ENCODE measurements at regions not wholly inside any gene's neighbourhood (a gene's known extent, or its start where the extent isn't known, plus 50 kb on each side); places are given as distances from the start of the nearest gene placed in this dataset.

DNA sequence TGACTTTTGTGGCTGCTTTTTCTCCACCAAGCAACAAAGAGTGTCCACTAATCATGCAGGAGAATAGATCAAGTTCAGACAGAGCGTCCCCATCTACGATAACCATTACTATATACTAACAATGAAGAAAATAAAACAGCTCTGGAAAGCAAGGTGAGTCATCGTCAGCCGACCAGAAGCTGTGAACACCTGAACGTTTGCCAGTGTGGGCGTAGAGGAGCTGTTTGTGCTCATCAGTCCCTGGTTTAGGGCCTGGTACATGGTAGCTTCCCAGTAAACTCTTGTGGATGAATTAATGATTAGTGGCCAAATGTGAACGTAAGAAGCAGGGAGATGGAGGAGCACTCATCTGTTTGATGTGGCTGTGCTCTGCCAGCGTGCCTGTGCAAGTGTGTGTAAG is 180.7 kb downstream of the EVX1 start:
- Histone ChIP-seq H3K4me3 (replicated peaks in 1 of 3; ENCODE audit: insufficient read depth in 1 of 3, low read depth in 2 of 3, low read length in 3 of 3) (no peak overlapping the region), H3K4me2 (ENCODE audit: low read depth, low read length) (no peak overlapping the region), H2AFZ (ENCODE audit: low read length) (no peak overlapping the region), H3K27me3 (ENCODE audit: control insufficient read depth in 1 of 2, insufficient read depth in 2 of 2, low read length in 2 of 2) (peaks cover 0 to 2% of the 10 kb centered on the region in 2 experiments; a peak in 2 of 5 replicates), H3K36me3 (replicated peaks in 1 of 2; ENCODE audit: control insufficient read depth in 1 of 2, insufficient read depth in 2 of 2, low read length in 2 of 2) (no peaks in the 10 kb centered on the region), H3K79me2 (ENCODE audit: insufficient read depth, low read length) (no peaks in the 10 kb centered on the region), H4K20me1 (ENCODE audit: insufficient read depth, low read length) (no peaks in the 10 kb centered on the region), H3K27ac (ENCODE audit: extremely low read length, insufficient read depth, low read length) (no peak overlapping the region), H3K4me1 (ENCODE audit: insufficient read depth, low read length) (0 out of 2 replicates have a peak, but pooled peaks cover 6% of the 10 kb centered on the region), H3K9me3 (ENCODE audit: low read length) (no peaks in the 10 kb centered on the region), H3K9ac (ENCODE audit: insufficient read depth, low read depth, low read length) (no peak overlapping the region)
- 31% methylated on average over 8 of the region's 8 CpGs for WGBS (ENCODE audit: low lambda C conversion rate)
- ChIA-PET CTCF (ENCODE audit: low intra/inter-chr PET ratio, low total read pairs) (no interaction called here), POLR2A (no interaction called here)
- intact Hi-C loops (cut with micrococcal nuclease; ENCODE audit: unreplicated experiment) = no loop called here
- DNase-seq (ENCODE audit: low spot score) (no peak), FAIRE-seq (no peak), ATAC-seq (no peak)
- in situ Hi-C loops (cut with HindIII; ENCODE audit: extremely low pct_ligation_motif_present, low pct_unique_long_range_greater_than_20kb) = no loop called here
- no peak for TF ChIP-seq DPF2 (CRISPR knock-in tag; IDR thresholded peaks at IDR 0.05; ENCODE audit: borderline replicate concordance, low read depth)
- TF ChIP-seq NFKB2 (CRISPR knock-in tag; IDR thresholded peaks at IDR 0.05; ENCODE audit: borderline replicate concordance) = no peak
- TF ChIP-seq RXRA (CRISPR knock-in tag; IDR thresholded peaks at IDR 0.05) = no peak
- no peak for TF ChIP-seq CHCHD3 (CRISPR knock-in tag; IDR thresholded peaks at IDR 0.05)
- no peak for TF ChIP-seq ETV6 (CRISPR knock-in tag; conservative IDR thresholded peaks at IDR 0.05)
- no peak for TF ChIP-seq ZNF7 (CRISPR knock-in tag; IDR thresholded peaks at IDR 0.05)
- TF ChIP-seq ZNF33B (CRISPR knock-in tag; IDR thresholded peaks at IDR 0.05) = no peak
- TF ChIP-seq AKAP8 (CRISPR knock-in tag; IDR thresholded peaks at IDR 0.05) = no peak
- TF ChIP-seq STAG1 (CRISPR knock-in tag; IDR thresholded peaks at IDR 0.05) = no peak
- no peak for TF ChIP-seq PAWR (CRISPR knock-in tag; IDR thresholded peaks at IDR 0.05; ENCODE audit: borderline replicate concordance)
- TF ChIP-seq, protein P1, sequence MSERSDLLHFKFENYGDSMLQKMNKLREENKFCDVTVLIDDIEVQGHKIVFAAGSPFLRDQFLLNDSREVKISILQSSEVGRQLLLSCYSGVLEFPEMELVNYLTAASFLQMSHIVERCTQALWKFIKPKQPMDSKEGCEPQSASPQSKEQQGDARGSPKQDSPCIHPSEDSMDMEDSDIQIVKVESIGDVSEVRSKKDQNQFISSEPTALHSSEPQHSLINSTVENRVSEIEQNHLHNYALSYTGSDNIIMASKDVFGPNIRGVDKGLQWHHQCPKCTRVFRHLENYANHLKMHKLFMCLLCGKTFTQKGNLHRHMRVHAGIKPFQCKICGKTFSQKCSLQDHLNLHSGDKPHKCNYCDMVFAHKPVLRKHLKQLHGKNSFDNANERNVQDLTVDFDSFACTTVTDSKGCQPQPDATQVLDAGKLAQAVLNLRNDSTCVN (CRISPR knock-in tag; IDR thresholded peaks at IDR 0.05; ENCODE audit: borderline replicate concordance) = no peak
- TF ChIP-seq PLRG1 (conservative IDR thresholded peaks at IDR 0.05) = no peak
- TF ChIP-seq ZNF629 (CRISPR knock-in tag; conservative IDR thresholded peaks at IDR 0.05) = no peak
- TF ChIP-seq, protein P2, sequence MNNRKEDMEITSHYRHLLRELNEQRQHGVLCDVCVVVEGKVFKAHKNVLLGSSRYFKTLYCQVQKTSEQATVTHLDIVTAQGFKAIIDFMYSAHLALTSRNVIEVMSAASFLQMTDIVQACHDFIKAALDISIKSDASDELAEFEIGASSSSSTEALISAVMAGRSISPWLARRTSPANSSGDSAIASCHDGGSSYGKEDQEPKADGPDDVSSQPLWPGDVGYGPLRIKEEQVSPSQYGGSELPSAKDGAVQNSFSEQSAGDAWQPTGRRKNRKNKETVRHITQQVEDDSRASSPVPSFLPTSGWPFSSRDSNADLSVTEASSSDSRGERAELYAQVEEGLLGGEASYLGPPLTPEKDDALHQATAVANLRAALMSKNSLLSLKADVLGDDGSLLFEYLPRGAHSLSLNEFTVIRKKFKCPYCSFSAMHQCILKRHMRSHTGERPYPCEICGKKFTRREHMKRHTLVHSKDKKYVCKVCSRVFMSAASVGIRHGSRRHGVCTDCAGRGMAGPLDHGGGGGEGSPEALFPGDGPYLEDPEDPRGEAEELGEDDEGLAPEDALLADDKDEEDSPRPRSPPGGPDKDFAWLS (CRISPR knock-in tag; IDR thresholded peaks at IDR 0.05; ENCODE audit: borderline replicate concordance) = no peak
- TF ChIP-seq NCOA2 (CRISPR knock-in tag; IDR thresholded peaks at IDR 0.05) = no peak
- no peak for TF ChIP-seq MBNL3 (CRISPR knock-in tag; conservative IDR thresholded peaks at IDR 0.05)
- BruUV-seq (replicated peaks) = no TSS peak
